HEK293 (cell line): ENCODE measurements at regions not wholly inside any gene's neighbourhood (a gene's known extent, or its start where the extent isn't known, plus 50 kb on each side); places are given as distances from the start of the nearest gene placed in this dataset.

Experiments used
- CTCF ChIA-PET: fragments of 350-600 bp; formaldehyde crosslinking; extraction: SDS; loops from one replicate; lab custom pipeline; 2021; ENCODE audit warnings: antibody characterized with exemption; lab: Yijun Ruan, JAX
- POLR2A ChIA-PET: fragments of 300-600 bp; formaldehyde crosslinking; extraction: SDS; loops from one replicate; lab custom pipeline; 2020; ENCODE audit warnings: antibody characterized with exemption, inconsistent platforms; lab: Yijun Ruan, JAX
- H3K27ac ChIP-seq: fragments of 200-500 bp; sonication (Bioruptor generic); 2 replicates; pipeline ENCODE4 v1.5.1; 2014; ENCODE audit warnings: low read depth, low read length, control low read depth, inconsistent platforms; ENCODE audit errors: extremely low read depth
- H3K36me3 ChIP-seq, 2 experiments: fragments of 200-500 bp in 1 of 2; sonication (Bioruptor generic) in 1 of 2; 1 replicate in 1 of 2; 2 replicates in 1 of 2; pipeline ENCODE4 v1.5.1; 2014 to 2017; ENCODE audit warnings: inconsistent platforms in 2 of 2, low read length in 2 of 2; ENCODE audit not compliant: control insufficient read depth in 2 of 2, insufficient read depth in 1 of 2
- H3K4me1 ChIP-seq: fragments of 200-500 bp; sonication (Bioruptor generic); 2 replicates; pipeline ENCODE4 v1.5.1; 2014; ENCODE audit warnings: mild to moderate bottlenecking, low read length, inconsistent platforms; ENCODE audit not compliant: control insufficient read depth, insufficient read depth
- H3K4me3 ChIP-seq: 2 replicates; pipeline ENCODE4 v1.5.1; 2011; ENCODE audit warnings: low read depth, mild to moderate bottlenecking, control low read depth, low read length, moderate library complexity
- H3K9me3 ChIP-seq: fragments of 200-500 bp; sonication (Bioruptor generic); 2 replicates; pipeline ENCODE4 v1.5.1; 2014; ENCODE audit warnings: low read depth, low read length, inconsistent platforms; ENCODE audit not compliant: control insufficient read depth, insufficient read depth
- HIC1 ChIP-seq: fragments of 450-650 bp; formaldehyde crosslinking; IDR thresholded peaks from 2 replicates; pipeline ENCODE4 v1.5.1; 2016; ENCODE audit warnings: missing biosample characterization, missing genetic modification characterization
- KLF9 ChIP-seq: fragments of 450-650 bp; formaldehyde crosslinking; IDR thresholded peaks from 2 replicates; pipeline ENCODE4 v1.5.1; 2016; ENCODE audit warnings: missing biosample characterization, missing genetic modification characterization, low read depth
- MEIS1 ChIP-seq: sonication (generic); formaldehyde crosslinking; IDR thresholded peaks from 2 replicates; pipeline ENCODE4 v1.8.1; 2022; ENCODE audit warnings: missing genetic modification reagents, mild to moderate bottlenecking, borderline replicate concordance
- MYNN ChIP-seq: fragments of 450-650 bp; formaldehyde crosslinking; IDR thresholded peaks from 2 replicates; pipeline ENCODE4 v1.5.1; 2016; ENCODE audit warnings: missing biosample characterization, missing genetic modification characterization, borderline replicate concordance
- OSR2 ChIP-seq: fragments of 450-650 bp; formaldehyde crosslinking; IDR thresholded peaks from 2 replicates; pipeline ENCODE4 v1.5.1; 2016; ENCODE audit warnings: missing biosample characterization, missing genetic modification characterization
- TRIM28 ChIP-seq: IDR thresholded peaks from 2 replicates; pipeline ENCODE4 v1.6.1; 2011; ENCODE audit warnings: low read length, control low read depth, borderline replicate concordance
- TSHZ1 ChIP-seq: fragments of 450-650 bp; formaldehyde crosslinking; IDR thresholded peaks from 2 replicates; pipeline ENCODE4 v1.5.1; 2016; ENCODE audit warnings: missing biosample characterization, missing genetic modification characterization, borderline replicate concordance
- ZBTB11 ChIP-seq: fragments of 450-650 bp; formaldehyde crosslinking; conservative IDR thresholded peaks from 2 replicates; pipeline ENCODE4 v1.5.1; 2016; ENCODE audit warnings: low read depth, missing biosample characterization, missing genetic modification characterization
- ZBTB26 ChIP-seq: fragments of 450-650 bp; formaldehyde crosslinking; optimal IDR thresholded peaks from 2 replicates; pipeline ENCODE3; 2016; ENCODE audit warnings: missing biosample characterization, mild to moderate bottlenecking, missing genetic modification characterization
- ZIC2 ChIP-seq: fragments of 450-650 bp; formaldehyde crosslinking; IDR thresholded peaks from 2 replicates; pipeline ENCODE4 v1.5.1; 2016; ENCODE audit warnings: missing biosample characterization, missing genetic modification characterization
- ZNF354C ChIP-seq: fragments of 450-650 bp; formaldehyde crosslinking; IDR thresholded peaks from 2 replicates; pipeline ENCODE4 v1.5.1; 2016; ENCODE audit warnings: missing biosample characterization, missing genetic modification characterization, low read depth, borderline replicate concordance
- ZNF433 ChIP-seq: fragments of 450-650 bp; formaldehyde crosslinking; IDR thresholded peaks from 2 replicates; pipeline ENCODE4 v1.5.1; 2016; ENCODE audit warnings: missing biosample characterization, missing genetic modification characterization, low read depth
- ZNF707 ChIP-seq: fragments of 450-650 bp; formaldehyde crosslinking; IDR thresholded peaks from 2 replicates; pipeline ENCODE4 v1.5.1; 2016; ENCODE audit warnings: missing biosample characterization, missing genetic modification characterization
- ZNF785 ChIP-seq: fragments of 450-650 bp; formaldehyde crosslinking; IDR thresholded peaks from 2 replicates; pipeline ENCODE4 v1.5.1; 2016; ENCODE audit warnings: missing biosample characterization, missing genetic modification characterization
- ZNF843 ChIP-seq: fragments of 450-650 bp; formaldehyde crosslinking; IDR thresholded peaks from 2 replicates; pipeline ENCODE4 v1.5.1; 2016; ENCODE audit warnings: missing biosample characterization, missing genetic modification characterization

- TF ChIP-seq HIC1 (tag by site-specific recombination) = no peak
Measured at GRCh38 chr20:11582060-11582459, 335.6 kb upstream of the BTBD3 start (continued).

- ChIA-PET POLR2A (no interaction called here), CTCF (interaction anchor here (0.5 to 1.1 kb wide), 5 partner anchors 41 to 1939 kb away, joined by 3 to 4 read pairs (median 4); no protein-coding TSS in a partner anchor)
- Histone ChIP-seq H3K4me1 (no peaks in the 10 kb centered on the region), H3K36me3 (no peaks in the 10 kb centered on the region), H3K4me3 (no peak overlapping the region), H3K9me3 (no peaks in the 10 kb centered on the region), H3K27ac (no peak overlapping the region)
- TF ChIP-seq MYNN = no peak
- no peak for TF ChIP-seq ZNF785 (tag by site-specific recombination)
- no peak for TF ChIP-seq ZNF843
- no peak for TF ChIP-seq TSHZ1
- no peak for TF ChIP-seq HIC1 (tag by site-specific recombination)
- TF ChIP-seq ZNF354C (tag by site-specific recombination) = no peak
- no peak for TF ChIP-seq OSR2 (tag by site-specific recombination)
- TF ChIP-seq ZIC2 = no peak
- TF ChIP-seq ZBTB26 (tag by site-specific recombination) = no peak
- no peak for TF ChIP-seq TRIM28
- TF ChIP-seq ZNF433 (tag by site-specific recombination) = no peak
- no peak for TF ChIP-seq KLF9 (tag by site-specific recombination)
- no peak for TF ChIP-seq MEIS1
- TF ChIP-seq ZBTB11 (tag by site-specific recombination) = no peak
- TF ChIP-seq ZNF707 (tag by site-specific recombination) = no peak
Measured at GRCh38 chr20:11585752-11586352, 331.8 kb upstream of the BTBD3 start.
